Kidney (tissue), 13 donors: ENCODE measurements at regions not wholly inside any gene's neighbourhood (a gene's known extent, or its start where the extent isn't known, plus 50 kb on each side); places are given as distances from the start of the nearest gene placed in this dataset.

Experiments
- DNase-seq, 5 donors: peaks; one replicate each; pipeline ENCODE4 v3.0.0-alpha.2; 2013 to 2020
- FAIRE-seq: peaks from 2 replicates; lab custom pipeline; 2012; peaks lifted over from hg19 to GRCh38; lab: Jason Lieb, UNC
- H3K27ac ChIP-seq, 2 donors: one replicate each; pipeline ENCODE4 v1.7.0; 2013; ENCODE audit warnings: low read depth in 2 of 2, low read length in 2 of 2, inconsistent platforms in 1 of 2
- H3K27me3 ChIP-seq: one replicate; pipeline ENCODE4 v1.7.1; 2013; ENCODE audit warnings: low read length, inconsistent platforms; ENCODE audit not compliant: control insufficient read depth, insufficient read depth
- H3K36me3 ChIP-seq, 3 donors: one replicate each; pipeline versions ENCODE4 v1.7.0 to v1.7.1; 2013; ENCODE audit warnings: low read length in 3 of 3, control low read depth in 1 of 3, inconsistent platforms in 1 of 3; ENCODE audit not compliant: insufficient read depth in 3 of 3, control insufficient read depth in 2 of 3
- H3K4me1 ChIP-seq, 3 donors: one replicate each; pipeline versions ENCODE4 v1.7.0 to v1.7.1; 2013; ENCODE audit warnings: low read length in 3 of 3, inconsistent platforms in 1 of 3, low read depth in 1 of 3; ENCODE audit not compliant: control insufficient read depth in 2 of 3, insufficient read depth in 2 of 3
- H3K4me3 ChIP-seq, 3 donors: one replicate each; pipeline versions ENCODE4 v1.7.0 to v1.8.1; 2013; ENCODE audit warnings: low read length in 3 of 3, control low read depth in 1 of 3, inconsistent platforms in 1 of 3
- H3K9ac ChIP-seq, 3 donors: one replicate each; pipeline versions ENCODE4 v1.7.0 to v1.7.1; 2013; ENCODE audit warnings: low read length in 3 of 3, control low read depth in 1 of 3, inconsistent platforms in 1 of 3
- H3K9me3 ChIP-seq, 3 donors: one replicate each; pipeline versions ENCODE4 v1.7.0 to v1.7.1; 2013; ENCODE audit warnings: low read length in 3 of 3, control low read depth in 1 of 3, inconsistent platforms in 1 of 3; ENCODE audit not compliant: control insufficient read depth in 2 of 3, insufficient read depth in 1 of 3
- CTCF ChIP-seq: IDR thresholded peaks from 3 replicates; pipeline ENCODE4 v1.5.1; 2012; ENCODE audit warnings: mild to moderate bottlenecking, moderate library complexity, borderline replicate concordance; ENCODE audit not compliant: insufficient read depth; ENCODE audit errors: extremely low read depth
- intact Hi-C: fragments of 100-400 bp; cut with DNase I; formaldehyde crosslinking; loops from one replicate; pipeline ENCODE4 v1.11.1; 2022
- donor health status: control.
- donor health status: control.
- donor health status: control.
- donor health status: control.
- donor health status: control.
- donor health status: DM: yes; HTN: yes; CAD: no.
- donor health status: Normal renal cell carcinoma (clear cell type).

- Histone ChIP-seq H3K9ac (no peak overlapping the region), H3K4me1 (no peaks in the 10 kb centered on the region), H3K27ac (no peak overlapping the region), H3K27me3 (no peaks in the 10 kb centered on the region), H3K9me3 (no peaks in the 10 kb centered on the region), H3K36me3 (no peaks in the 10 kb centered on the region), H3K4me3 (no peak overlapping the region)
- DNase-seq (no peak), FAIRE-seq (no peak)
- no peak for TF ChIP-seq CTCF
- intact Hi-C loops: no loop called here
Measured at GRCh38 chr17:15026088-15026487, 239.0 kb downstream of the PMP22 start.

GRCh38 chr17:15023589-15024336 is 241.4 kb downstream of the PMP22 start:
- Histone ChIP-seq H3K27me3 (no peaks in the 10 kb centered on the region), H3K4me3 (no peak overlapping the region), H3K9ac (no peak overlapping the region), H3K9me3 (no peaks in the 10 kb centered on the region), H3K4me1 (no peaks in the 10 kb centered on the region), H3K36me3 (no peaks in the 10 kb centered on the region), H3K27ac (no peak overlapping the region)
- intact Hi-C loops: no loop called here
- no peak for TF ChIP-seq CTCF
- DNase-seq (no peak), FAIRE-seq (no peak)

GRCh38 chr17:15019158-15019557 is 246.0 kb downstream of the PMP22 start:
- DNase-seq (no peak), FAIRE-seq (no peak)
- H3K27ac ChIP-seq: no peak overlapping the region
- H3K9me3 ChIP-seq: no peaks in the 10 kb centered on the region
- no peak overlapping the region for H3K4me3 ChIP-seq
- H3K27me3 ChIP-seq: no peaks in the 10 kb centered on the region
- no peaks in the 10 kb centered on the region for H3K4me1 ChIP-seq
- H3K36me3 ChIP-seq: no peaks in the 10 kb centered on the region
- H3K9ac ChIP-seq: no peak overlapping the region
- intact Hi-C loops: no loop called here
- TF ChIP-seq CTCF: no peak
